ENCODE measurements at regions not wholly inside any gene's neighbourhood (a gene's known extent, or its start where the extent isn't known, plus 50 kb on each side); places are given as distances from the start of the nearest gene placed in this dataset.
A peak's percentile ranks its signal among the peaks of the same experiment; 100 is the strongest.

- no peak for DNase-seq (ENCODE audit: low read depth)
- no peak for TF ChIP-seq CTCF (IDR thresholded peaks at IDR 0.05; ENCODE audit: control insufficient read depth, insufficient read depth, low read depth, low read length, missing control alignments)
- no peak overlapping the region for H3K4me3 ChIP-seq (ENCODE audit: control insufficient read depth, low read depth, low read length)
These were observed 284.3 kb upstream of the CDH11 start for GRCh38 chr16:65406116-65406515.

GRCh38 chr16:65394281-65394680 is 272.4 kb upstream of the CDH11 start:
- no peak overlapping the region for H3K4me3 ChIP-seq (ENCODE audit: control insufficient read depth, low read depth, low read length)

GRCh38 chr16:65392806-65393565 is 271.1 kb upstream of the CDH11 start:
- TF ChIP-seq CTCF (IDR thresholded peaks at IDR 0.05; ENCODE audit: control insufficient read depth, insufficient read depth, low read depth, low read length, missing control alignments): no peak
- no peak overlapping the region for H3K4me3 ChIP-seq (ENCODE audit: control insufficient read depth, low read depth, low read length)
- DNase-seq (ENCODE audit: low read depth): no peak

More at GRCh38 chr16:65394281-65394680, 272.4 kb upstream of the CDH11 start:
- no peak for DNase-seq (ENCODE audit: low read depth)
- no peak for TF ChIP-seq CTCF (IDR thresholded peaks at IDR 0.05; ENCODE audit: control insufficient read depth, insufficient read depth, low read depth, low read length, missing control alignments)

GRCh38 chr16:65388592-65388991 is 266.7 kb upstream of the CDH11 start:
- no peak for TF ChIP-seq CTCF (IDR thresholded peaks at IDR 0.05; ENCODE audit: control insufficient read depth, insufficient read depth, low read depth, low read length, missing control alignments)
- no peak overlapping the region for H3K4me3 ChIP-seq (ENCODE audit: control insufficient read depth, low read depth, low read length)
- peak; percentile 44 for DNase-seq (ENCODE audit: low read depth)

GRCh38 chr16:65386672-65387071 is 264.8 kb upstream of the CDH11 start:
- no peak overlapping the region for H3K4me3 ChIP-seq (ENCODE audit: control insufficient read depth, low read depth, low read length)
- DNase-seq (ENCODE audit: low read depth): no peak
- TF ChIP-seq CTCF (IDR thresholded peaks at IDR 0.05; ENCODE audit: control insufficient read depth, insufficient read depth, low read depth, low read length, missing control alignments): no peak

- no peak for TF ChIP-seq CTCF (IDR thresholded peaks at IDR 0.05; ENCODE audit: control insufficient read depth, insufficient read depth, low read depth, low read length, missing control alignments)
- no peak for DNase-seq (ENCODE audit: low read depth)
These were observed 262.6 kb upstream of the CDH11 start for GRCh38 chr16:65384441-65384840.

More at GRCh38 chr16:65384441-65384840, 262.6 kb upstream of the CDH11 start:
- H3K4me3 ChIP-seq (ENCODE audit: control insufficient read depth, low read depth, low read length): no peak overlapping the region

All from AG09309 (cell line).